Nephron (organoid): ENCODE measurements at regions not wholly inside any gene's neighbourhood (a gene's known extent, or its start where the extent isn't known, plus 50 kb on each side); places are given as distances from the start of the nearest gene placed in this dataset.
A peak's percentile ranks its signal among the peaks of the same experiment; 100 is the strongest.

Source experiments
- H3K27ac Mint-ChIP-seq, 3 experiments: 2 replicates each; pipeline ENCODE4 v1.8.0; 2020; ENCODE audit warnings: mixed read lengths in 3 of 3, mild to moderate bottlenecking in 2 of 3, moderate library complexity in 1 of 3
- H3K27me3 Mint-ChIP-seq: 2 replicates; pipeline ENCODE4 v1.8.0; 2021; ENCODE audit warnings: low read depth, mild to moderate bottlenecking, moderate library complexity, mixed read lengths
- H3K36me3 Mint-ChIP-seq: 2 replicates; pipeline ENCODE4 v1.8.0; 2020; ENCODE audit warnings: low read depth, mixed read lengths
- H3K4me1 Mint-ChIP-seq: 2 replicates; pipeline ENCODE4 v1.8.0; 2020; ENCODE audit warnings: mixed read lengths
- H3K4me3 Mint-ChIP-seq, 3 experiments: 2 replicates each; pipeline ENCODE4 v1.8.0; 2020; ENCODE audit warnings: mild to moderate bottlenecking in 3 of 3, mixed read lengths in 3 of 3, moderate library complexity in 2 of 3
- H3K9me3 Mint-ChIP-seq: 2 replicates; pipeline ENCODE4 v1.8.0; 2020; ENCODE audit warnings: mixed read lengths
- TF ChIP-seq, protein P1 (sequence below), 3 experiments: fragments of 200-600 bp; sonication (generic); IDR thresholded peaks; one replicate each; pipeline ENCODE4 v1.5.0; 2021; ENCODE audit warnings: antibody characterized with exemption in 3 of 3; ENCODE audit not compliant: unreplicated experiment in 3 of 3

DNA sequence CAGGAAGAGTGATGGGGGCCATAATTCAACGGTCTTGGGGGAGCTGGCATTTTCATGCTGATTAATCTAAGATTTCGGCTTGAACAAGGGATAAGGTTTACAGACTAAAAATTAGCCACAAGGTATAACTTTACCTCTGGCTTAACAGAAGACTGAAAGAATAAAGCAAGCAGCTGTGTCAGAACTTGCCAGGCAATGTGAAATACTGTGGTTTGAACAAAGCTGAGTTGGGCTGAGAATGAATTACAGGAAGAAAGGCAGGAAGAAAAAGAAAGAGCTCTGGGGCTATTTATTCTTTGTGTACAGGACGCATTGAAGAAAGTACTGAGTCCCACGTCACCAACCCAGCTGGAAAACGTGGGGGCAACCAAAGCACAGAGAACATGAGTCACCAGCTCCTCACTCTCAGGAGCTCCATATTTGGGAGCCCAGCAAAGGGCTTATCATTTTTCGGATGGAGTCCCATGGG, 121.5 kb upstream of the NEDD9 start:
- no peaks in the 10 kb centered on the region for H3K27me3 Mint-ChIP-seq
- TF ChIP-seq, protein P1, sequence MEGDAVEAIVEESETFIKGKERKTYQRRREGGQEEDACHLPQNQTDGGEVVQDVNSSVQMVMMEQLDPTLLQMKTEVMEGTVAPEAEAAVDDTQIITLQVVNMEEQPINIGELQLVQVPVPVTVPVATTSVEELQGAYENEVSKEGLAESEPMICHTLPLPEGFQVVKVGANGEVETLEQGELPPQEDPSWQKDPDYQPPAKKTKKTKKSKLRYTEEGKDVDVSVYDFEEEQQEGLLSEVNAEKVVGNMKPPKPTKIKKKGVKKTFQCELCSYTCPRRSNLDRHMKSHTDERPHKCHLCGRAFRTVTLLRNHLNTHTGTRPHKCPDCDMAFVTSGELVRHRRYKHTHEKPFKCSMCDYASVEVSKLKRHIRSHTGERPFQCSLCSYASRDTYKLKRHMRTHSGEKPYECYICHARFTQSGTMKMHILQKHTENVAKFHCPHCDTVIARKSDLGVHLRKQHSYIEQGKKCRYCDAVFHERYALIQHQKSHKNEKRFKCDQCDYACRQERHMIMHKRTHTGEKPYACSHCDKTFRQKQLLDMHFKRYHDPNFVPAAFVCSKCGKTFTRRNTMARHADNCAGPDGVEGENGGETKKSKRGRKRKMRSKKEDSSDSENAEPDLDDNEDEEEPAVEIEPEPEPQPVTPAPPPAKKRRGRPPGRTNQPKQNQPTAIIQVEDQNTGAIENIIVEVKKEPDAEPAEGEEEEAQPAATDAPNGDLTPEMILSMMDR (IDR thresholded peaks at IDR 0.05; ENCODE audit: unreplicated experiment in 3 of 3) = no peak
- H3K27ac Mint-ChIP-seq = peak overlapping the region; percentile 70 to 76 (median 73)
- no peak overlapping the region for H3K4me3 Mint-ChIP-seq
- peaks cover 8% of the 10 kb centered on the region for H3K4me1 Mint-ChIP-seq
- H3K36me3 Mint-ChIP-seq = no peaks in the 10 kb centered on the region
- peaks cover 2% of the 10 kb centered on the region for H3K9me3 Mint-ChIP-seq

GRCh38 chr6:11350294-11350693, 117.8 kb upstream of the NEDD9 start:
- Mint-ChIP-seq H3K27me3 (no peaks in the 10 kb centered on the region), H3K27ac (no peak overlapping the region), H3K4me3 (no peak overlapping the region), H3K4me1 (peaks cover 8% of the 10 kb centered on the region), H3K9me3 (peaks cover 2% of the 10 kb centered on the region), H3K36me3 (no peaks in the 10 kb centered on the region)
- TF ChIP-seq, protein P1 (IDR thresholded peaks at IDR 0.05; ENCODE audit: unreplicated experiment in 3 of 3) = no peak

GRCh38 chr6:11349880-11350279, 117.4 kb upstream of the NEDD9 start:
- H3K36me3 Mint-ChIP-seq = no peaks in the 10 kb centered on the region

GRCh38 chr6:11346516-11346915, 114.0 kb upstream of the NEDD9 start:
- no peaks in the 10 kb centered on the region for H3K4me1 Mint-ChIP-seq

More at GRCh38 chr6:11349880-11350279, 117.4 kb upstream of the NEDD9 start:
- Mint-ChIP-seq H3K4me3 (no peak overlapping the region), H3K4me1 (peaks cover 8% of the 10 kb centered on the region), H3K9me3 (peaks cover 2% of the 10 kb centered on the region), H3K27me3 (no peaks in the 10 kb centered on the region), H3K27ac (no peak overlapping the region)
- TF ChIP-seq, protein P1 (IDR thresholded peaks at IDR 0.05; ENCODE audit: unreplicated experiment in 3 of 3) = no peak

GRCh38 chr6:11345536-11345935, 113.1 kb upstream of the NEDD9 start:
- H3K4me3 Mint-ChIP-seq = no peak overlapping the region
- TF ChIP-seq, protein P1 (IDR thresholded peaks at IDR 0.05; ENCODE audit: unreplicated experiment in 3 of 3) = no peak
- no peaks in the 10 kb centered on the region for H3K4me1 Mint-ChIP-seq
- H3K27ac Mint-ChIP-seq = peak overlapping the region in 2 of 3 experiments; percentile 31 to 66
- H3K27me3 Mint-ChIP-seq = no peaks in the 10 kb centered on the region
- H3K9me3 Mint-ChIP-seq = peaks cover 3% of the 10 kb centered on the region
- no peaks in the 10 kb centered on the region for H3K36me3 Mint-ChIP-seq

More at GRCh38 chr6:11346516-11346915, 114.0 kb upstream of the NEDD9 start:
- Mint-ChIP-seq H3K27me3 (no peaks in the 10 kb centered on the region), H3K9me3 (peaks cover 2% of the 10 kb centered on the region), H3K36me3 (no peaks in the 10 kb centered on the region), H3K4me3 (no peak overlapping the region), H3K27ac (peak overlapping the region in 2 of 3 experiments; percentile 31 to 66)
- TF ChIP-seq, protein P1 (IDR thresholded peaks at IDR 0.05; ENCODE audit: unreplicated experiment in 3 of 3) = no peak

GRCh38 chr6:11343963-11344723, 111.7 kb upstream of the NEDD9 start:
- Mint-ChIP-seq H3K27me3 (no peaks in the 10 kb centered on the region), H3K4me1 (peaks cover 5% of the 10 kb centered on the region), H3K36me3 (no peaks in the 10 kb centered on the region), H3K27ac (no peak overlapping the region), H3K9me3 (peaks cover 9% of the 10 kb centered on the region), H3K4me3 (no peak overlapping the region)
- TF ChIP-seq, protein P1 (IDR thresholded peaks at IDR 0.05; ENCODE audit: unreplicated experiment in 3 of 3) = no peak
